Endothelial cell of umbilical vein (primary cell): ENCODE measurements at regions not wholly inside any gene's neighbourhood (a gene's known extent, or its start where the extent isn't known, plus 50 kb on each side); places are given as distances from the start of the nearest gene placed in this dataset.

Experiments used
- BruUV-seq: library from RNA; stranded (reverse); fragments of 400-500 nt; replicated peaks from 2 replicates; lab custom pipeline; 2021; lab: Mats Ljungman, UMichigan
- CTCF ChIA-PET: fragments of 300-600, 350-600 bp; sonication (Branson Sonifier 250); formaldehyde crosslinking; loops from one replicate; lab custom pipeline; 2021; ENCODE audit warnings: antibody characterized with exemption, inconsistent platforms; lab: Charles Lee
- POLR2A ChIA-PET: fragments of 300-600, 350-600 bp; sonication (Branson Sonifier 250); formaldehyde crosslinking; loops from one replicate; lab custom pipeline; 2021; ENCODE audit warnings: antibody characterized with exemption, inconsistent platforms; lab: Charles Lee
- DNase-seq: peaks from one replicate; pipeline ENCODE4 v3.0.0-alpha.2; 2011; ENCODE audit warnings: low read depth, low spot score
- FAIRE-seq: peaks from 2 replicates; lab custom pipeline; 2011; peaks lifted over from hg19 to GRCh38; lab: Jason Lieb, UNC
- H2AFZ ChIP-seq: 2 replicates; pipeline ENCODE4 v1.6.0; 2012; ENCODE audit warnings: low read depth, low read length, control low read depth, inconsistent platforms
- H3K27ac ChIP-seq: 2 replicates; pipeline ENCODE4 v1.5.1; 2011; ENCODE audit warnings: low read depth, mild to moderate bottlenecking, control low read depth, low read length, moderate library complexity; ENCODE audit not compliant: insufficient read depth
- H3K27me3 ChIP-seq, 2 experiments: 2 replicates each; pipeline versions ENCODE4 v1.6.0 to v1.6.1; 2011; ENCODE audit warnings: low read length in 2 of 2, mixed read lengths in 1 of 2; ENCODE audit not compliant: control insufficient read depth in 2 of 2, insufficient read depth in 2 of 2
- H3K36me3 ChIP-seq, 2 experiments: 2 replicates in 1 of 2; 3 replicates in 1 of 2; pipeline ENCODE4 v1.5.1; 2011; ENCODE audit warnings: low read length in 2 of 2, mild to moderate bottlenecking in 1 of 2, moderate library complexity in 1 of 2; ENCODE audit not compliant: control insufficient read depth in 2 of 2, insufficient read depth in 2 of 2; ENCODE audit errors: extremely low read depth in 1 of 2
- H3K4me1 ChIP-seq: 3 replicates; pipeline ENCODE4 v1.5.1; 2011; ENCODE audit warnings: mild to moderate bottlenecking, low read length; ENCODE audit not compliant: control insufficient read depth, insufficient read depth; ENCODE audit errors: extremely low read depth
- H3K4me2 ChIP-seq: 2 replicates; pipeline ENCODE4 v1.6.1; 2011; ENCODE audit warnings: low read length, control low read depth, mixed read lengths; ENCODE audit not compliant: insufficient read depth
- H3K4me3 ChIP-seq, 3 experiments: fragments of 200-600 bp in 1 of 3; sonication (generic), shearing (Covaris generic) in 1 of 3; replicated peaks in 1 of 3; 2 replicates each; pipeline ENCODE4 v1.5.1; 2011 to 2016; ENCODE audit warnings: control low read depth in 3 of 3, low read length in 3 of 3, mild to moderate bottlenecking in 2 of 3, inconsistent platforms in 1 of 3, low read depth in 1 of 3, moderate library complexity in 1 of 3; ENCODE audit not compliant: insufficient read depth in 1 of 3
- H3K79me2 ChIP-seq: 2 replicates; pipeline ENCODE4 v1.6.0; 2012; ENCODE audit warnings: low read length, inconsistent platforms; ENCODE audit not compliant: control insufficient read depth, insufficient read depth
- H3K9ac ChIP-seq: replicated peaks from 2 replicates; pipeline ENCODE3; 2011; ENCODE audit warnings: low read length, control low read depth; ENCODE audit not compliant: insufficient read depth; ENCODE audit errors: extremely low read depth
- H3K9me1 ChIP-seq: replicated peaks from 3 replicates; pipeline ENCODE4 v1.6.0; 2011; ENCODE audit warnings: mild to moderate bottlenecking, low read length; ENCODE audit not compliant: control insufficient read depth, insufficient read depth; ENCODE audit errors: extremely low read depth
- H3K9me3 ChIP-seq: replicated peaks from 2 replicates; pipeline ENCODE4 v1.5.1; 2012; ENCODE audit warnings: low read length, inconsistent platforms; ENCODE audit not compliant: control insufficient read depth, insufficient read depth
- H4K20me1 ChIP-seq: replicated peaks from 2 replicates; pipeline ENCODE3; 2011; ENCODE audit warnings: mild to moderate bottlenecking, low read length; ENCODE audit not compliant: control insufficient read depth, insufficient read depth; ENCODE audit errors: extremely low read depth
- EZH2 ChIP-seq: IDR thresholded peaks from 2 replicates; pipeline ENCODE4 v1.6.1; 2012; ENCODE audit warnings: borderline replicate concordance, low read depth, mild to moderate bottlenecking, moderate library complexity, low read length, inconsistent platforms; ENCODE audit not compliant: severe bottlenecking
- FOS ChIP-seq: IDR thresholded peaks from 2 replicates; pipeline ENCODE4 v1.6.1; 2011; ENCODE audit warnings: mild to moderate bottlenecking, low read length, moderate library complexity, borderline replicate concordance; ENCODE audit not compliant: insufficient read depth
- GATA2 ChIP-seq: IDR thresholded peaks from 2 replicates; pipeline ENCODE4 v1.7.0; 2011; ENCODE audit warnings: low read depth, mild to moderate bottlenecking, moderate library complexity, mixed read lengths, low read length; ENCODE audit not compliant: insufficient read length, insufficient read depth
- JUN ChIP-seq: IDR thresholded peaks from 2 replicates; pipeline ENCODE4 v1.6.1; 2011; ENCODE audit warnings: borderline replicate concordance, low read depth; ENCODE audit not compliant: insufficient read length, insufficient read depth
- MAX ChIP-seq: IDR thresholded peaks from 2 replicates; pipeline ENCODE4 v1.6.1; 2011; ENCODE audit not compliant: insufficient read depth, insufficient read length
- MYC ChIP-seq: IDR thresholded peaks from one replicate; pipeline ENCODE4 v1.6.1; 2011; ENCODE audit warnings: mild to moderate bottlenecking, low read depth, low read length
- POLR2A ChIP-seq: IDR thresholded peaks from 2 replicates; pipeline ENCODE4 v1.6.1; 2012; ENCODE audit warnings: low read depth, mild to moderate bottlenecking, control low read depth, low read length
- POLR2AphosphoS5 ChIP-seq: IDR thresholded peaks from 2 replicates; pipeline ENCODE4 v1.6.1; 2012; ENCODE audit warnings: low read depth, mild to moderate bottlenecking, control low read depth, low read length, moderate library complexity; ENCODE audit not compliant: insufficient read depth
- dilution Hi-C: fragments of 300-500 bp; cut with MboI; formaldehyde crosslinking; loops from one replicate; pipeline ENCODE4 v1.15.0; 2019; ENCODE audit warnings: low sequenced_read_pairs; ENCODE audit not compliant: extremely low pct_ligation_motif_present
- intact Hi-C: fragments of 100-400 bp; cut with micrococcal nuclease; formaldehyde crosslinking; loops from one replicate; pipeline ENCODE4 v1.10.0; 2022
- TF ChIP-seq, protein P1 (sequence below), 2 donors: IDR thresholded peaks; 1 replicate in 1 of 2; 2 replicates in 1 of 2; pipeline ENCODE4 v1.5.1; 2011; ENCODE audit warnings: low read length in 2 of 2, mild to moderate bottlenecking in 2 of 2, moderate library complexity in 2 of 2, control low read depth in 1 of 2, inconsistent platforms in 1 of 2, low read depth in 1 of 2; ENCODE audit not compliant: insufficient read depth in 1 of 2; ENCODE audit errors: extremely low read depth in 1 of 2

DNA sequence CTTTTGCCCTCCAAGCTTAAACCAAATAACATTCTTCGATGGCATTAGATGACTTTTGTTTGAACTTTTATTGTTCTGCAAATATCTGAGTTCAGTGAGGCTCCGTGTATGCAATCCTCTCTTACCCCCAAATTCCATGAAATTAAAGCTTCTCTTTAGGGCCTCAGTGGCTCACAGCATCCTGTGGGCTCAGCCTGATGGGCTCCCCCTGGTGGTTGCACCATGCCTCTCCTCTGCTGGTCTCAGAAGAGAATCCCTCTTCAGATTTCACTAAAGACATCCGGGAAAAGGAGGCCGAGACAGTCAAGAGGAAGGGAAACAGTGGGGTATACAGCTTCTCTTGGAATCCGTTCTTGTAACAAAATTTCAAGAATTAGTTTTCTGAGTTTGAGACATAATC is 331.6 kb upstream of the NT5E start:
- no peak for FAIRE-seq
- Histone ChIP-seq H3K9ac (no peak overlapping the region), H3K36me3 (no peaks in the 10 kb centered on the region), H3K4me1 (no peaks in the 10 kb centered on the region), H3K27me3 (peaks cover 4 to 8% of the 10 kb centered on the region in 2 experiments), H3K27ac (no peak overlapping the region), H3K4me3 (no peak overlapping the region), H3K79me2 (no peaks in the 10 kb centered on the region), H3K9me1 (no peaks in the 10 kb centered on the region), H3K9me3 (no peaks in the 10 kb centered on the region), H2AFZ (no peak overlapping the region), H3K4me2 (no peak overlapping the region), H4K20me1 (no peaks in the 10 kb centered on the region)
- dilution Hi-C loops (no loop called here), intact Hi-C loops (no loop called here)
- no peak for DNase-seq
- TF ChIP-seq, protein P1, sequence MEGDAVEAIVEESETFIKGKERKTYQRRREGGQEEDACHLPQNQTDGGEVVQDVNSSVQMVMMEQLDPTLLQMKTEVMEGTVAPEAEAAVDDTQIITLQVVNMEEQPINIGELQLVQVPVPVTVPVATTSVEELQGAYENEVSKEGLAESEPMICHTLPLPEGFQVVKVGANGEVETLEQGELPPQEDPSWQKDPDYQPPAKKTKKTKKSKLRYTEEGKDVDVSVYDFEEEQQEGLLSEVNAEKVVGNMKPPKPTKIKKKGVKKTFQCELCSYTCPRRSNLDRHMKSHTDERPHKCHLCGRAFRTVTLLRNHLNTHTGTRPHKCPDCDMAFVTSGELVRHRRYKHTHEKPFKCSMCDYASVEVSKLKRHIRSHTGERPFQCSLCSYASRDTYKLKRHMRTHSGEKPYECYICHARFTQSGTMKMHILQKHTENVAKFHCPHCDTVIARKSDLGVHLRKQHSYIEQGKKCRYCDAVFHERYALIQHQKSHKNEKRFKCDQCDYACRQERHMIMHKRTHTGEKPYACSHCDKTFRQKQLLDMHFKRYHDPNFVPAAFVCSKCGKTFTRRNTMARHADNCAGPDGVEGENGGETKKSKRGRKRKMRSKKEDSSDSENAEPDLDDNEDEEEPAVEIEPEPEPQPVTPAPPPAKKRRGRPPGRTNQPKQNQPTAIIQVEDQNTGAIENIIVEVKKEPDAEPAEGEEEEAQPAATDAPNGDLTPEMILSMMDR (IDR thresholded peaks at IDR 0.05; ENCODE audit: extremely low read depth in 1 of 2, insufficient read depth in 1 of 2, low read depth in 1 of 2, low read length in 2 of 2): peak; percentile 7 to 15
- TF ChIP-seq MAX: no peak
- BruUV-seq: no TSS peak
- POLR2A ChIA-PET: no interaction called here
- CTCF ChIA-PET: interaction anchor here (0.7 to 1.3 kb wide), 2 partner anchors 8 to 9 kb away, joined by 3 to 5 read pairs; no protein-coding TSS in a partner anchor

DNA sequence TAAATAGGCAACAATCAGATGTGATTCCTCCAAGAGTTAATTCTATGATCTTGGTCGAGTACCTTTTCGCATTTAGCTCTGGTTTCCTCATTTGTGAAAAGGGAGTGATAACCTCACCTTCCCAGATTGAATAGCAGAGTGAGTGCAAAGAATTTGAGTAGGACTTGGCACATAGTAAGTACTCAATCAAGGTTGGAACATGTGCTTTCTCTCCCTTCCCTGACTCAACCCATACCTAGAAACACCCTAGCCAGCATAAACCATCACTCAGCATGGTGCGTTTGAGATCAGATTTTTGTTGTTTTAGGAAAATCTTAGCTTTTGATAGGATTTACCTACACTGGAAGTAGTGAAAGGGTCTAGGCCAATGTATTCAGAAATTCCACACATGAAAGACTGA is 333.4 kb upstream of the NT5E start:
- Histone ChIP-seq H3K36me3 (no peaks in the 10 kb centered on the region), H3K9me1 (no peaks in the 10 kb centered on the region), H3K9me3 (no peaks in the 10 kb centered on the region), H3K4me1 (no peaks in the 10 kb centered on the region), H3K27ac (no peak overlapping the region), H3K9ac (no peak overlapping the region), H3K27me3 (peaks cover 0 to under 1% of the 10 kb centered on the region in 2 experiments), H2AFZ (no peak overlapping the region), H4K20me1 (no peaks in the 10 kb centered on the region), H3K4me3 (no peak overlapping the region), H3K79me2 (no peaks in the 10 kb centered on the region), H3K4me2 (no peak overlapping the region)
- intact Hi-C loops: no loop called here
- DNase-seq: no peak
- dilution Hi-C loops: no loop called here
- no TSS peak for BruUV-seq
- ChIA-PET CTCF (interaction anchor here (1.1 to 1.4 kb wide), 2 partner anchors 207 to 348 kb away, joined by 3 read pairs; no protein-coding TSS in a partner anchor), POLR2A (no interaction called here)
- no peak for FAIRE-seq
- TF ChIP-seq JUN (no peak), FOS (no peak), MYC (no peak), EZH2 (no peak), GATA2 (no peak), MAX (no peak), POLR2AphosphoS5 (no peak), POLR2A (no peak)
- TF ChIP-seq, protein P1 (IDR thresholded peaks at IDR 0.05; ENCODE audit: extremely low read depth in 1 of 2, insufficient read depth in 1 of 2, low read depth in 1 of 2, low read length in 2 of 2): no peak
